ENCODE measurements at regions not wholly inside any gene's neighbourhood (a gene's known extent, or its start where the extent isn't known, plus 50 kb on each side); places are given as distances from the start of the nearest gene placed in this dataset.

- Mint-ChIP-seq H3K27me3 (ENCODE audit: insufficient read depth, unreplicated experiment) (no peaks in the 10 kb centered on the region), H3K36me3 (ENCODE audit: insufficient read depth, unreplicated experiment) (peaks cover 88% of the 10 kb centered on the region), H3K9me3 (ENCODE audit: unreplicated experiment) (peaks cover 57% of the 10 kb centered on the region), H3K27ac (ENCODE audit: unreplicated experiment) (no peak overlapping the region), H3K4me3 (ENCODE audit: unreplicated experiment) (no peak overlapping the region), H3K4me1 (ENCODE audit: low read depth, unreplicated experiment) (no peaks in the 10 kb centered on the region)
- no peak for DNase-seq
- Histone ChIP-seq H3K4me3 (ENCODE audit: low read depth, low read length) (no peak overlapping the region), H3K4me1 (no peaks in the 10 kb centered on the region), H3K36me3 (ENCODE audit: control insufficient read depth, insufficient read depth, low read length) (peaks cover 7% of the 10 kb centered on the region), H3K9me3 (peaks cover 5% of the 10 kb centered on the region), H3K27me3 (replicated peaks; ENCODE audit: control insufficient read depth, insufficient read depth, low read length) (no peaks in the 10 kb centered on the region)
- intact Hi-C loops (cut with micrococcal nuclease; ENCODE audit: unreplicated experiment): no loop called here
- TF ChIP-seq CTCF (IDR thresholded peaks at IDR 0.05; ENCODE audit: insufficient read depth in 1 of 2, low read depth in 1 of 2, low read length in 1 of 2, severe bottlenecking in 1 of 2, unreplicated experiment in 1 of 2): no peak
- BruUV-seq (replicated peaks): no TSS peak
- ChIA-PET POLR2A (no interaction called here), CTCF (no interaction called here)
Measured at GRCh38 chr11:70948398-70948797, 304.0 kb downstream of the SHANK2 start.

GRCh38 chr11:70948855-70949531 lies 303.4 kb downstream of the SHANK2 start:
- no peak overlapping the region for H3K27ac Mint-ChIP-seq (ENCODE audit: unreplicated experiment)
- ChIA-PET CTCF (no interaction called here), POLR2A (no interaction called here)
- no peaks in the 10 kb centered on the region for H3K27me3 ChIP-seq (replicated peaks; ENCODE audit: control insufficient read depth, insufficient read depth, low read length)
- H3K36me3 Mint-ChIP-seq (ENCODE audit: insufficient read depth, unreplicated experiment): peaks cover 88% of the 10 kb centered on the region
- no peaks in the 10 kb centered on the region for H3K4me1 ChIP-seq
- no peaks in the 10 kb centered on the region for H3K27me3 Mint-ChIP-seq (ENCODE audit: insufficient read depth, unreplicated experiment)
- no peaks in the 10 kb centered on the region for H3K4me1 Mint-ChIP-seq (ENCODE audit: low read depth, unreplicated experiment)
- BruUV-seq (replicated peaks): no TSS peak
- no peak for TF ChIP-seq CTCF (IDR thresholded peaks at IDR 0.05; ENCODE audit: insufficient read depth in 1 of 2, low read depth in 1 of 2, low read length in 1 of 2, severe bottlenecking in 1 of 2, unreplicated experiment in 1 of 2)
- intact Hi-C loops (cut with micrococcal nuclease; ENCODE audit: unreplicated experiment): no loop called here
- H3K4me3 Mint-ChIP-seq (ENCODE audit: unreplicated experiment): no peak overlapping the region
- H3K4me3 ChIP-seq (ENCODE audit: low read depth, low read length): no peak overlapping the region
- H3K9me3 ChIP-seq: no peaks in the 10 kb centered on the region; the same call in none of the 2 replicates
- peaks cover 7% of the 10 kb centered on the region for H3K36me3 ChIP-seq (ENCODE audit: control insufficient read depth, insufficient read depth, low read length)
- no peak for DNase-seq
- peaks cover 52% of the 10 kb centered on the region for H3K9me3 Mint-ChIP-seq (ENCODE audit: unreplicated experiment)

DNA sequence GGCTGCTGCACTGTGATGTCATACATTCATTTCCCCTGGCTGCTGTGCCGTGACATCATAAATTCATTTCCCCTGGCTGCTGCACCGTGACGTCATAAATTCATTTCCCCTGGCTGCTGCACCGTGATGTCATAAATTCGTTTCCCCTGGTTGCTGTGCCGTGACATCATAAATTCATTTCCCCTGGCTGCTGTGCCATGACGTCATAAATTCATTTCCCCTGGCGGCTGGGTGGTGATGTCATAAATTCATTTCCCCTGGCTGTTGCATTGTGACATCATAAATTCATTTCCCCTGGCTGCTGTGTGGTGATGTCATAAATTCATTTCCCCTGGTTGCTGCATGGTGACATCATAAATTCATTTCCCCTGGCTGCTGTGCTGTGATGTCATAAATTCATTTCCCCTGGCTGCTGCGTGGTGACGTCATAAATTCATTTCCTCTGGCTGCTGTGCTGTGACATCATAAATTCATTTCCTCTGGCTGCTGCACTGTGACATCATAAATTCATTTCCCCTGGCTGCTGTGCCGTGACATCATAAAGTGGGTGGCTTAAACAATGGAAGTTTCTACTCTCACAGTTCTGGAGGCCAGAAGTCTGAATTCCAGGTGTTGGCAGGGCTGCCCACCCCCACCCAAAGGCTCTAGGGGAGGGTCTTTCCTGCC lies 301.1 kb downstream of the SHANK2 start:
- Histone ChIP-seq H3K4me3 (ENCODE audit: low read depth, low read length) (no peak overlapping the region), H3K27me3 (replicated peaks; ENCODE audit: control insufficient read depth, insufficient read depth, low read length) (no peaks in the 10 kb centered on the region), H3K9me3 (no peaks in the 10 kb centered on the region; the same call in 1 of the 2 replicates), H3K4me1 (no peaks in the 10 kb centered on the region), H3K36me3 (ENCODE audit: control insufficient read depth, insufficient read depth, low read length) (0 out of 2 replicates have a peak, but pooled peaks cover 3% of the 10 kb centered on the region)
- H3K4me3 Mint-ChIP-seq (ENCODE audit: unreplicated experiment): no peak overlapping the region
- no peaks in the 10 kb centered on the region for H3K27me3 Mint-ChIP-seq (ENCODE audit: insufficient read depth, unreplicated experiment)
- intact Hi-C loops (cut with micrococcal nuclease; ENCODE audit: unreplicated experiment): no loop called here
- peak overlapping the region; percentile 18 for H3K27ac Mint-ChIP-seq (ENCODE audit: unreplicated experiment)
- peaks cover 31% of the 10 kb centered on the region for H3K9me3 Mint-ChIP-seq (ENCODE audit: unreplicated experiment)
- TSS peak; percentile 10 for BruUV-seq (replicated peaks)
- H3K4me1 Mint-ChIP-seq (ENCODE audit: low read depth, unreplicated experiment): no peaks in the 10 kb centered on the region
- POLR2A ChIA-PET: no interaction called here
- no peak for TF ChIP-seq CTCF (IDR thresholded peaks at IDR 0.05; ENCODE audit: insufficient read depth in 1 of 2, low read depth in 1 of 2, low read length in 1 of 2, severe bottlenecking in 1 of 2, unreplicated experiment in 1 of 2)
- peaks cover 80% of the 10 kb centered on the region for H3K36me3 Mint-ChIP-seq (ENCODE audit: insufficient read depth, unreplicated experiment)
- no peak for DNase-seq
- CTCF ChIA-PET: no interaction called here

Measured in Caco-2 (cell line).